ENCODE measurements at regions not wholly inside any gene's neighbourhood (a gene's known extent, or its start where the extent isn't known, plus 50 kb on each side); places are given as distances from the start of the nearest gene placed in this dataset.

- TF ChIP-seq CTCF (conservative IDR thresholded peaks at IDR 0.05): no peak
- no peak for TF ChIP-seq ZFX (IDR thresholded peaks at IDR 0.05)
These were observed 120.8 kb upstream of the ZNF648 start for GRCh38 chr1:182182311-182182710.
